ENCODE measurements at regions not wholly inside any gene's neighbourhood (a gene's known extent, or its start where the extent isn't known, plus 50 kb on each side); places are given as distances from the start of the nearest gene placed in this dataset.

DNA sequence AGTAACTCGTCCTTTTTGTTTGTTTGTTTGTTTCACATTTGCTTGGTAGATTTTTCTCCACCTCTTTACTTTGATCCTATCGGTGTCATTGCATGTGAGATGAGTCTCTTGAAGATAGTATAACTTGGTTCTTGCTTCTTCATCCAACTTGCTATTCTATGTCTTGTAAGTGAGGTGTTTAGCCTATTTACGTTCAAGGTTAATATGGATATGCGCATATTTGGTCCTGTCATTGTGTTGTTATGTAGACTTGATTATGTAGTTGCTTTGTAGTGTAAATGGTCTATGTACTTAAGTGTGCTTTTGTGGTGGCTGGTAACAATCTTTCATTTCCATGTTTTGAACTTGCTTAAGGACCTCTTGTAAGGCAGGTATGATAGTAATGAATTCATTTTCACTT, 192.8 kb upstream of the MAGI2 start:
- BruUV-seq (replicated peaks): no TSS peak
- H3K9ac ChIP-seq (replicated peaks; ENCODE audit: extremely low read depth, insufficient read depth, low read length): no peak overlapping the region
- no peak for DNase-seq (ENCODE audit: low read depth, low spot score)
- FAIRE-seq: no peak
- H3K9me1 ChIP-seq (replicated peaks; ENCODE audit: control insufficient read depth, extremely low read depth, insufficient read depth, low read length): no peaks in the 10 kb centered on the region
- H3K4me3 ChIP-seq (replicated peaks in 1 of 3; ENCODE audit: insufficient read depth in 1 of 3, low read depth in 1 of 3, low read length in 3 of 3): no peak overlapping the region
- no peaks in the 10 kb centered on the region for H3K27me3 ChIP-seq (ENCODE audit: control insufficient read depth in 2 of 2, insufficient read depth in 2 of 2, low read length in 2 of 2)
- CTCF ChIA-PET: no interaction called here
- dilution Hi-C loops (cut with MboI; ENCODE audit: extremely low pct_ligation_motif_present, low sequenced_read_pairs): no loop called here
- H3K79me2 ChIP-seq (ENCODE audit: control insufficient read depth, insufficient read depth, low read length): no peaks in the 10 kb centered on the region
- no peaks in the 10 kb centered on the region for H3K4me1 ChIP-seq (ENCODE audit: control insufficient read depth, extremely low read depth, insufficient read depth, low read length)
- no peaks in the 10 kb centered on the region for H3K36me3 ChIP-seq (ENCODE audit: control insufficient read depth in 2 of 2, extremely low read depth in 1 of 2, insufficient read depth in 2 of 2, low read length in 2 of 2)
- H3K27ac ChIP-seq (ENCODE audit: insufficient read depth, low read depth, low read length): no peak overlapping the region
- TF ChIP-seq POLR2A (IDR thresholded peaks at IDR 0.05; ENCODE audit: low read depth, low read length): no peak
- TF ChIP-seq, protein P1, sequence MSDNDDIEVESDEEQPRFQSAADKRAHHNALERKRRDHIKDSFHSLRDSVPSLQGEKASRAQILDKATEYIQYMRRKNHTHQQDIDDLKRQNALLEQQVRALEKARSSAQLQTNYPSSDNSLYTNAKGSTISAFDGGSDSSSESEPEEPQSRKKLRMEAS (IDR thresholded peaks at IDR 0.05; ENCODE audit: insufficient read depth, insufficient read length): no peak
- TF ChIP-seq, protein P2, sequence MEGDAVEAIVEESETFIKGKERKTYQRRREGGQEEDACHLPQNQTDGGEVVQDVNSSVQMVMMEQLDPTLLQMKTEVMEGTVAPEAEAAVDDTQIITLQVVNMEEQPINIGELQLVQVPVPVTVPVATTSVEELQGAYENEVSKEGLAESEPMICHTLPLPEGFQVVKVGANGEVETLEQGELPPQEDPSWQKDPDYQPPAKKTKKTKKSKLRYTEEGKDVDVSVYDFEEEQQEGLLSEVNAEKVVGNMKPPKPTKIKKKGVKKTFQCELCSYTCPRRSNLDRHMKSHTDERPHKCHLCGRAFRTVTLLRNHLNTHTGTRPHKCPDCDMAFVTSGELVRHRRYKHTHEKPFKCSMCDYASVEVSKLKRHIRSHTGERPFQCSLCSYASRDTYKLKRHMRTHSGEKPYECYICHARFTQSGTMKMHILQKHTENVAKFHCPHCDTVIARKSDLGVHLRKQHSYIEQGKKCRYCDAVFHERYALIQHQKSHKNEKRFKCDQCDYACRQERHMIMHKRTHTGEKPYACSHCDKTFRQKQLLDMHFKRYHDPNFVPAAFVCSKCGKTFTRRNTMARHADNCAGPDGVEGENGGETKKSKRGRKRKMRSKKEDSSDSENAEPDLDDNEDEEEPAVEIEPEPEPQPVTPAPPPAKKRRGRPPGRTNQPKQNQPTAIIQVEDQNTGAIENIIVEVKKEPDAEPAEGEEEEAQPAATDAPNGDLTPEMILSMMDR (IDR thresholded peaks at IDR 0.05; ENCODE audit: extremely low read depth in 1 of 2, insufficient read depth in 1 of 2, low read depth in 1 of 2, low read length in 2 of 2): no peak
- intact Hi-C loops (cut with micrococcal nuclease): no loop called here
- POLR2A ChIA-PET: no interaction called here
- H4K20me1 ChIP-seq (replicated peaks; ENCODE audit: control insufficient read depth, extremely low read depth, insufficient read depth, low read length): no peaks in the 10 kb centered on the region
- no peak overlapping the region for H3K4me2 ChIP-seq (ENCODE audit: insufficient read depth, low read length)
- H2AFZ ChIP-seq (ENCODE audit: low read depth, low read length): no peak overlapping the region
- H3K9me3 ChIP-seq (replicated peaks; ENCODE audit: control insufficient read depth, insufficient read depth, low read length): no peaks in the 10 kb centered on the region

DNA sequence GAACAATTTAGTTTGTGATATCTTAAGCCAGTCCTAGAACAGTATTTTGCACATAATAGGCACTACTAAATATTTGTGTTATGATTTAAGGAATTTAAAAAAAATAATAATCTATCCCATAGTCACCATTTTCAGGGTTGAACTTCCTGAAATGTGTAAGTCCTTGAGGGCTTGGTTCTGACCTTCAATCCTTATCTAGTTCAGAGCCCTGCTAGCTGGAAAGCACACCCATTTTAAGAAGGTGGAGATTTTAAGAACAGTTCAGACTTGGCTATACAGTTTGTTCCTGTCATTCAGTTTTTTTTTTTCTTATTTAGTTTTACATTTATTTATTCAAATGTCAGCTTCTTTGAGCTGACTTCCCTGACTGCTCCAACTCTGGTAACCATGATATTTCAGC, 183.4 kb upstream of the MAGI2 start:
- dilution Hi-C loops (cut with MboI; ENCODE audit: extremely low pct_ligation_motif_present, low sequenced_read_pairs): no loop called here
- POLR2A ChIA-PET: no interaction called here
- intact Hi-C loops (cut with micrococcal nuclease): loop anchor here (10.0 kb wide), 1 partner anchor 58 kb away; no protein-coding TSS in a partner anchor

More for the DNA sequence above, 183.4 kb upstream of the MAGI2 start:
- H3K27me3 ChIP-seq (ENCODE audit: control insufficient read depth in 2 of 2, insufficient read depth in 2 of 2, low read length in 2 of 2): no peaks in the 10 kb centered on the region
- no peak for DNase-seq (ENCODE audit: low read depth, low spot score)
- no peak overlapping the region for H2AFZ ChIP-seq (ENCODE audit: low read depth, low read length)
- no peak overlapping the region for H3K4me3 ChIP-seq (replicated peaks in 1 of 3; ENCODE audit: insufficient read depth in 1 of 3, low read depth in 1 of 3, low read length in 3 of 3)
- no peak overlapping the region for H3K27ac ChIP-seq (ENCODE audit: insufficient read depth, low read depth, low read length)
- TF ChIP-seq, protein P1 (IDR thresholded peaks at IDR 0.05; ENCODE audit: insufficient read depth, insufficient read length): no peak
- TF ChIP-seq GATA2 (IDR thresholded peaks at IDR 0.05; ENCODE audit: insufficient read depth, insufficient read length, low read depth, low read length): no peak
- no peak for TF ChIP-seq MYC (IDR thresholded peaks at IDR 0.05; ENCODE audit: low read depth, low read length)
- no peak for TF ChIP-seq JUN (IDR thresholded peaks at IDR 0.05; ENCODE audit: borderline replicate concordance, insufficient read depth, insufficient read length, low read depth)
- no peak for TF ChIP-seq POLR2AphosphoS5 (IDR thresholded peaks at IDR 0.05; ENCODE audit: insufficient read depth, low read depth, low read length)
- TF ChIP-seq FOS (IDR thresholded peaks at IDR 0.05; ENCODE audit: borderline replicate concordance, insufficient read depth, low read length): no peak
- TF ChIP-seq, protein P2 (IDR thresholded peaks at IDR 0.05; ENCODE audit: extremely low read depth in 1 of 2, insufficient read depth in 1 of 2, low read depth in 1 of 2, low read length in 2 of 2): no peak
- TF ChIP-seq EZH2 (IDR thresholded peaks at IDR 0.05; ENCODE audit: borderline replicate concordance, low read depth, low read length, severe bottlenecking): no peak
- no peak for TF ChIP-seq POLR2A (IDR thresholded peaks at IDR 0.05; ENCODE audit: low read depth, low read length)
- no peaks in the 10 kb centered on the region for H3K9me1 ChIP-seq (replicated peaks; ENCODE audit: control insufficient read depth, extremely low read depth, insufficient read depth, low read length)
- H3K4me1 ChIP-seq (ENCODE audit: control insufficient read depth, extremely low read depth, insufficient read depth, low read length): no peaks in the 10 kb centered on the region
- H3K9ac ChIP-seq (replicated peaks; ENCODE audit: extremely low read depth, insufficient read depth, low read length): no peak overlapping the region
- no peaks in the 10 kb centered on the region for H3K79me2 ChIP-seq (ENCODE audit: control insufficient read depth, insufficient read depth, low read length)
- no peaks in the 10 kb centered on the region for H3K36me3 ChIP-seq (ENCODE audit: control insufficient read depth in 2 of 2, extremely low read depth in 1 of 2, insufficient read depth in 2 of 2, low read length in 2 of 2)
- CTCF ChIA-PET: interaction anchor here (1.0 kb wide), 1 partner anchor 32 kb away, joined by 3 read pairs; no protein-coding TSS in a partner anchor
- H3K4me2 ChIP-seq (ENCODE audit: insufficient read depth, low read length): no peak overlapping the region
- no TSS peak for BruUV-seq (replicated peaks)
- H4K20me1 ChIP-seq (replicated peaks; ENCODE audit: control insufficient read depth, extremely low read depth, insufficient read depth, low read length): no peaks in the 10 kb centered on the region
- H3K9me3 ChIP-seq (replicated peaks; ENCODE audit: control insufficient read depth, insufficient read depth, low read length): no peaks in the 10 kb centered on the region
- no peak for FAIRE-seq

Measured in endothelial cell of umbilical vein (primary cell).